ENCODE measurements at regions not wholly inside any gene's neighbourhood (a gene's known extent, or its start where the extent isn't known, plus 50 kb on each side); places are given as distances from the start of the nearest gene placed in this dataset.
"Not testable (repeated sequence)": the region's sequence is repeated elsewhere in the genome, so short reads cannot be mapped to it uniquely, and the experiment has no call there.

GRCh38 chr4:159420162-159421057, 317.5 kb downstream of the RAPGEF2 start:
- no peak for DNase-seq (ENCODE audit: low spot score)
- in situ Hi-C loops (cut with MboI; ENCODE audit: low sequenced_read_pairs, unreplicated experiment) = no loop called here
- no peak for TF ChIP-seq CTCF (IDR thresholded peaks at IDR 0.05; ENCODE audit: borderline replicate concordance, control extremely low read depth, extremely low read depth, insufficient read depth, missing control alignments)

GRCh38 chr4:159421058-159421419, 318.2 kb downstream of the RAPGEF2 start:
- DNase-seq (ENCODE audit: low spot score); in situ Hi-C loops (cut with MboI; ENCODE audit: low sequenced_read_pairs, unreplicated experiment): not testable (repeated sequence)

GRCh38 chr4:159422019-159422418, 319.1 kb downstream of the RAPGEF2 start:
- TF ChIP-seq CTCF (IDR thresholded peaks at IDR 0.05; ENCODE audit: borderline replicate concordance, control extremely low read depth, extremely low read depth, insufficient read depth, missing control alignments) = no peak
- in situ Hi-C loops (cut with MboI; ENCODE audit: low sequenced_read_pairs, unreplicated experiment) = no loop called here
- DNase-seq (ENCODE audit: low spot score) = no peak

GRCh38 chr4:159422626-159423025, 319.7 kb downstream of the RAPGEF2 start:
- TF ChIP-seq CTCF (IDR thresholded peaks at IDR 0.05; ENCODE audit: borderline replicate concordance, control extremely low read depth, extremely low read depth, insufficient read depth, missing control alignments) = no peak
- DNase-seq (ENCODE audit: low spot score) = no peak
- in situ Hi-C loops (cut with MboI; ENCODE audit: low sequenced_read_pairs, unreplicated experiment) = no loop called here

- no peak for TF ChIP-seq CTCF (IDR thresholded peaks at IDR 0.05; ENCODE audit: borderline replicate concordance, control extremely low read depth, extremely low read depth, insufficient read depth, missing control alignments)
- no peak for DNase-seq (ENCODE audit: low spot score)
- in situ Hi-C loops (cut with MboI; ENCODE audit: low sequenced_read_pairs, unreplicated experiment) = loop anchor here (25.0 kb wide), 3 partner anchors 589 to 1164 kb away; no protein-coding TSS in a partner anchor
These were observed 322.9 kb downstream of the RAPGEF2 start for GRCh38 chr4:159425737-159426305.

- DNase-seq (ENCODE audit: low spot score) = no peak
- TF ChIP-seq CTCF (IDR thresholded peaks at IDR 0.05; ENCODE audit: borderline replicate concordance, control extremely low read depth, extremely low read depth, insufficient read depth, missing control alignments) = no peak
- in situ Hi-C loops (cut with MboI; ENCODE audit: low sequenced_read_pairs, unreplicated experiment) = loop anchor here (25.0 kb wide), 3 partner anchors 591 to 1166 kb away; no protein-coding TSS in a partner anchor
These were observed 325.4 kb downstream of the RAPGEF2 start for GRCh38 chr4:159428293-159428692.

Measured in GM13976 (cell line).